Fibroblast of skin of scalp (primary cell): ENCODE measurements at regions not wholly inside any gene's neighbourhood (a gene's known extent, or its start where the extent isn't known, plus 50 kb on each side); places are given as distances from the start of the nearest gene placed in this dataset.
"Not testable (repeated sequence)": the region's sequence is repeated elsewhere in the genome, so short reads cannot be mapped to it uniquely, and the experiment has no call there.

Experiments
- DNase-seq: peaks from one replicate; pipeline ENCODE4 v3.0.0-alpha.2; 2013

DNA sequence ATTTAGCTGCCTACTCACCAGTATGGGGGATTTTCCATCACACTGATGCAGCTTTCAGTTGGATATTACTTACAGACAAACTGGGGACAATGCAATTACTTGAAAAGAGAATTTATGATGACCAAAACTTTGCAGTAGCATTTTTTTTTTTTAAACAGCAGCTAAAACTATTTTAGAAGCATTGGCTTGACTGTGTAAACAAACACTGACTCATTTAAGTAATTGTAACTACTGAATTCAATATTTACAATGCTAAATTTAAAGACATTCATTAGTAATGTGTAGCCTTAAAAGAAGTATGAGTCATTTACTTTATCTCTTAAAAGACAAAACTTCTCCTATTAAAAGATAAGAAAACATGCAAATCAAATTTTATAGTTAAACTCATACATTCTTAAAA, 295.9 kb upstream of the FERMT1 start:
- no peak for DNase-seq

DNA sequence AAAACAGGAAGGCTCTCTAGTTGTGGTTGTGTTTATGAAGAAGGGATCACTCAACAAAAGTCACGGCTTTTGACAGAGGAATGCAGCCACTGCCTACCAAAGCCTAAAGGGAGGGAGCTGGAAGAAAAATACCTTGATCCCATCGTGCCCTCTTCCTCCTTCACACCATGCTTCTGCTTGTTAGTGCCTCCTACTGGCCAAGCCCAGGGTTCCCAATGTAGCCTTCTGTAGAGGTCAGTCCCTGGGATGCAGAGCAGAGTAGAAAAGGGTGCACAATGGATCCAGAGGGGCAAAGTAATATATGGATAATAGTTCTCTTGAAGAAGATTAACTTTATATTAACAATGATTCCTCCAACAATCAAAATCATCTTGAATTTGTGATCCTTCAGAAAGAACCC, 293.5 kb upstream of the FERMT1 start:
- no peak for DNase-seq

DNA sequence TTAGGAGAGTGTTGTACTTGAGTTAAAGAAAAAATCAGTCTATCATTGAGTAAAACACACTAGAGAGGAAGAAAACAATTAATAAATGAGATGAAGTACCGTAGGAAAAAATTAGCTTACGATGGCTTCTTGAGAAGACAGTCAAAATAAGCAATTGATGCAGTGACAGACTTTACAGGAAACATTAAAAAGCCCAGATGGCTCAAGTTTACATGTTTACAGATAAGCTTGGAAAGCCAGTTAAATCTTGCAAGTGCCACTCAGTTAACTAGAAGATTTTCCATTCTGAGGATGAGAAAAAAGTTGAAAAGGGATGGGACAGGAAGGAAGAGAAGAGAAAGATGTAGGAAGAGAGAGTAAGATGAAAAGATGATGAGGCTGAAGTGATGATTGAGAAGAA, 288.8 kb upstream of the FERMT1 start:
- no peak for DNase-seq

GRCh38 chr20:6410721-6411120, 287.9 kb upstream of the FERMT1 start:
- no peak for DNase-seq

DNA sequence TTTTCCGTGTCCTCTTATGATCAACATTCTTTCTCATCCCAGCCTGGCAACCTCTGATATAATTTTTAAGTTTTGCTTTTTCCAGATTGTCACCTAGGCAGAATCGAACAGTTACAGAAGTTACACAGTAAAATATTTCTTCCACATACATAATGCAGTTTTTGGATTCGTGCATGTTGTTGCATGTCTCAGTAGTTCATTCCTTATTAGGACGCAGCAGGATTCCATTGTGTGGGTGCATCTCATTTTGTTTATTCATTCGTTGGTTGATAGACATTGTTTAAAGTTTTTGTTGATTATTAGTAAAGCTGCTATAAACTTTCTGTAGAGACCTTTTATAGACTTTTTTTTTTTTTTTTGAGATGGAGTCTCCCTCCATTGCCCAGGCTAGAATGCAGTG, 284.3 kb upstream of the FERMT1 start:
- no peak for DNase-seq

DNA sequence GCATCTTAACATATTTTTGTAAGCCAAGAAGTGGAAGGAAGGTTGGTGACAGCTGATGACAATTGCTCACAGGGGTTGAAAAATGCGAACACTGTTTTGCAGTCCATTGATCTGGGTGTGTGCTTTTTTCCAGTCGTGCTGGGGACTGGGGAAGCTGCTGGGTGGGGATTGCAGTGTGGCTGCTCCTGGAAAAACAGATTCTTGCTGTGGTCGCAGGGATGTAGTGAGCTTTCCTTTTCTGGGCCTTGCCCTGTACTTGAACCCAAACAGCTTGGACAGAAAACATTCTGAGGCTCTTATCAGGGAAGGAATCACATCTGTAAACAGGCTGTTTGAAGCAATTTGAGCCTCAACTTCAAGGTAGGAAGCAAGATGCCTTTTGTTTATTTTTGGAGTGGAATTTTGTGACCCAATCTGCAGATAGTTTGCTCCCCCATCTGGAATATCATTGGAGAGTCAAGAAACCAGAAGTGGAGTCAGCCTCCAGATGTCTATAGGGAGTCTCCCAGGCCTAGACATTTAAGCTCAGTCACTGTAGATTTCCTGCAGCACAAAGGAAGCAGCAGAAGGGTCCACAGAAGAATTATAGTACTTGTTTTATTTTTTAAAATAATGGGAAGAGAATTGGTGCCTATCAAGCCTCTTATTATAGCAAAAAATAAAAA, 279.2 kb upstream of the FERMT1 start:
- no peak for DNase-seq

GRCh38 chr20:6397115-6397514, 274.3 kb upstream of the FERMT1 start:
- DNase-seq: no peak

DNA sequence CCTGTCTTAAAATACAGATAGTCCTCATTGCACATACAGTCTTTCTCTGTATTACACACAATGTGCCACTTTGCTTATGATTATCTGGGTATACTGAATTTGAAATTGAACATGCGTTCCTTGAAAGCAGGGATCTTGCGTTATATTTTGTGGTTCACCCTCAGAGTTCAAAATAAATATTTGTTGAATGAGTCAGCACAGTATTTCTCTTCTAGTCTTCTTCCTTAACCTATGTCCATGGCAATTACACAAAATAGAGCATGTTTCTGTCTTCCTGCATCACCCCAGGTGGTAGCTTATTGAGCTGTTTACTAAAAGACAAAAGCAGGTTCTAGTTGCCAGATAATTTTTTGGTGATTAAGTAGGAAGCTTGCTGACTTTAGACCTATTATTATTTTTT, 272.9 kb upstream of the FERMT1 start:
- DNase-seq: no peak

- peak; percentile 14 for DNase-seq
These were observed 265.9 kb upstream of the FERMT1 start for GRCh38 chr20:6388671-6389197.

DNA sequence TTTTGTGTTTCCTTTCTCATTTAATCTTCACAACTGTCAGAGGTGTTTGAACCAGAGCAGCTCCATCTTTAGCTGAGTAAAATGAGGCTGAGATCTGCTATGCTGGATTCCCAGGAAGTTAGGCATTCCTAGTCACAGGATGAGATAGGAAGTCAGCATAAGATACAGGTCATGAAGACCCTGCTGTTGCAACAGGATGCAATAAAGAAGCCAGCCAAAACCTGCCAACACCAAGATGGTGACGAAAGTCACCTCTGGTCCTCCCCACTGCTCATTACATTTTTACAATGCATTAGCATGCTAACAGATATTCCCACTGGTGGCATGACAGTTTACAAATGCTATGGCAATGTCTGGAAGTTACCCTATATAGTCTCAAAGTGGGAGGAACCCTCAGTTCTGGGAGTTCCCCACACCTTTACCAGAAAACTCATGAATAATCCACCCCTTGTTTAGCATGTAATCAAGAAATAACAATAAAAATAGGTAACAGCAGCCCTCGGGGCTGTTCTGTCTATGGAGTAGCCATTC, 262.2 kb upstream of the FERMT1 start:
- DNase-seq: no peak

- no peak for DNase-seq
These were observed 261.6 kb upstream of the FERMT1 start for GRCh38 chr20:6384380-6384779.

GRCh38 chr20:6381887-6382286, 259.1 kb upstream of the FERMT1 start:
- DNase-seq: no peak

DNA sequence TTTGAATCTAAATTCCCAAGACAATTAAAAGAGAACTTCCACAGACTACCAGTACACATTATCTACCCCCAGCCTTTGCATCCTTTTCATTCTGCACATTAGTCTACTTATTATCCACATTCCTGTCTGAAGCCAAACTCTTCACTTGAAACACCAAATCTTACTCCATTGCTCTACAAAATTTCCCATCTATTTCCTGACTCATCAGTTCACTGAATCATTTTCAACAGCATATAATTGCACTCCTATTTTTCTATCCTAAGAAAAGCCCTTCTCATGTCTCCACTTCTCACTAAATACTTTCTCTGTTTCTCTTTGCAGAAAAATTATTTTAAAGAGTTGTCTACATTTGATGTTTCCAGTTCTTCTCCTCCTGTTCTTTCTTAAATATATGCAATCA, 239.4 kb upstream of the FERMT1 start:
- DNase-seq: no peak

- DNase-seq: no peak
These were observed 237.9 kb upstream of the FERMT1 start for GRCh38 chr20:6360766-6361165.

DNA sequence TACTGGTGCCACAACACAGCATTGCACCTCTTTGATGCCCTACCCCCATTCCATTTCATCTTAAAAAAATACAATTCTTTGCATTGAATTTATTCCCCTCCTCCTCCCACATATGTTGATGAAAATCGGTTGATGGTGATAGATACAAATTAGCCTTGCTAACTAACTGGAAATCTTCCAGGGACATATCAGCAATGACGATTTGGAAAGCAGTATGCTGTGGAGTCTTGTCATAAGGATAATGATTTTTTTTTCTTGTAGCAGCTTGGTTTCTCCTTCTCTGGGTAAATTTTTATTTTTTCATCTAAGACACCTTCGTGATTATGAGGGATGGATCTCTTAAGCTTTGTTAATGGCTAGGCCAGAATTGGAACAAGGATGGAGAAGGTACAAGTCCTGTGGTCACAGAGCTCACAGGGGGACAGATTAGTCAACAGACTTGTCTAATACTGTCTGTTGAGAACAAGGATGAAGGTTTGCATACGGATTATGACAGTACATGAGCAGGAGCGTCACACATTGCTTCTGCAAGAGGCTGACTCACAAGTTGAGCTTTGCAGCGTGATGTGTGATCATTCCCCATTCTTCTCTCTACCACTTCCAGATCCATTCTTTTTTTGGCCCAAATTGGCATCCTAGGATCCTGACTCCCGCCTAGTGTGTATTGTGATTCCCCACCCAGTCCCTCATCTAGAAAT, 233.1 kb upstream of the FERMT1 start:
- no peak for DNase-seq

DNA sequence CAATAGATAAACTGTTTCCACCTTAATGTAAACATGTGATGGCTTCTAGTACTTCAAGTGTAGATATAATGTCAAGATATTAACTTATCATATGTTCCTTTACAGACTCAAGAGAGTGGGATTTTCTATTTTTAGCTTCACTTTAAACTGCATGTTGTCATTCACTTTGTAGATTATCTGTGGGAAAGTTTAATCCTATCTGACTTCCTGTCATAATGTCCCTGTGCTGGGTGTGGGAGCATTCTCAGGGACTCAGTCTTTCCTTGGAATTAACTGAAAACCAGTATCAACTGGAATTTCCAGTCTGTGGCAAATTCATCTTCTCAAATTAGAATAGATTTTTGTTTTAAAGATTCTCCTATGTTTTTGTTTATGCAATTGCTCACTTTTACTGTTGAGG, 226.1 kb upstream of the FERMT1 start:
- DNase-seq: no peak

- DNase-seq: no peak
These were observed 225.1 kb upstream of the FERMT1 start for GRCh38 chr20:6347916-6348315.

- DNase-seq: no peak
These were observed 218.7 kb upstream of the FERMT1 start for GRCh38 chr20:6341491-6341890.

GRCh38 chr20:6339176-6339575, 216.3 kb upstream of the FERMT1 start:
- DNase-seq: no peak

DNA sequence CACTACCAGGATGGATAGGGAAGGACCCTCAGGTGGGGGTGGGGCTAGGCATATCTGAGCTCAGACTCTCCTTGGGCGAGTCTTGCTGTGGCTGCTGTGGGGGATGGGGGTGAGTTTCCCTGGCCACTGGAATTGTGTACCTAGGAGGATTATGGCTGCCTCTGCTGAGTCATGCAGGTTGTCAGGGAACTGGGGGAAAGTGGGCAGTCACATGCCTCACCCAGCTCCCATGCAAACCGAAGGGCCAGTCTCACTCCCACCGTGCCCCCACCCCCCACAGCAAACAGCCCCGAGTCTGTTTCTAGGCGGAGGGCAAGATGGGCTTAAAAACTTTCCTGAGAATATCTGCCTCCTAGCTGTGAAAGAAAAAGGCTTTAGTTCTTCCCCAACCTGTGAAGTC, 210.3 kb upstream of the FERMT1 start:
- DNase-seq: no peak

DNA sequence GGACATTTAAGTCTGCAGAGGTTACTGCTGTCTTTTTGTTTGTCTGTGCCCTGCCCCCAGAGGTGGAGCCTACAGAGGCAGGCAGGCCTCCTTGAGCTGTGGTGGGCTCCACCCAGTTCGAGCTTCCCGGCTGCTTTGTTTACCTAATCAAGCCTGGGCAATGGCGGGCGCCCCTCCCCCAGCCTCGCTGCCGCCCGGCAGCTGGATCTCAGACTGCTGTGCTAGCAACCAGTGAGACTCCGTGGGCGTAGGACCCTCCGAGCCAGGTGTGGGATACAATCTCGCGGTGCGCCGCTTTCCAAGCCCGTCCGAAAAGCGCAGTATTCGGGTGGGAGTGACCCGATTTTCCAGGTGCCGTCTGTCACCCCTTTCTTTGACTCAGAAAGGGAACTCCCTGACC, 198.4 kb upstream of the FERMT1 start:
- not testable (repeated sequence) for DNase-seq

GRCh38 chr20:6311841-6312655, 189.2 kb upstream of the FERMT1 start:
- no peak for DNase-seq

DNA sequence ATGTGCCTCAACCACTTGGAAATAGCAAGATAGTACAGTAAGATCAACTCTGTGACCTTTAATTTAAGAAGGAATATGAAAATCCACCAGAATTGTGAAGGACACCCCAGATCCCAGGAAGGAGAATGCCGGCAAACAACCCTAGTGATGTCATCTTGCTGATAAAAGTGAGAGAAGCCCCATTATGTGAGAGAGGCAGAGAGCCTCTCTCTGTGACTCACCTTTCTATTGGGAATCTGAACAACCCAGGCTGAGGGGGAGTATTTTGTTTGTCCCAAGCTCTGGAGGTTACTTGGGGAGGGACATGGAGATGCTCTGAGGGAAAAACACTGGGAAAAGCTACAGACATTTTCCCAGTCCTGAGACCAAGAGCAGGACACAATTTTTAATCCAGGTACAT, 188.3 kb upstream of the FERMT1 start:
- no peak for DNase-seq
